Osteoblast (primary cell): ENCODE measurements at regions not wholly inside any gene's neighbourhood (a gene's known extent, or its start where the extent isn't known, plus 50 kb on each side); places are given as distances from the start of the nearest gene placed in this dataset.
"Not testable (repeated sequence)": the region's sequence is repeated elsewhere in the genome, so short reads cannot be mapped to it uniquely, and the experiment has no call there.

Source experiments
- DNase-seq: peaks from one replicate; pipeline ENCODE4 v3.0.0; 2011; ENCODE audit warnings: low spot score, mixed read lengths; ENCODE audit not compliant: insufficient read length; ENCODE audit errors: missing footprints
- H2AFZ ChIP-seq: 2 replicates; pipeline ENCODE4 v1.6.0; 2011; ENCODE audit warnings: mild to moderate bottlenecking, low read length
- H3K27ac ChIP-seq: 2 replicates; pipeline ENCODE4 v1.5.1; 2011; ENCODE audit warnings: mild to moderate bottlenecking, low read depth, low read length, moderate library complexity
- H3K27me3 ChIP-seq: 2 replicates; pipeline ENCODE4 v1.6.0; 2012; ENCODE audit warnings: mild to moderate bottlenecking, control low read depth, inconsistent platforms, low read length, moderate library complexity; ENCODE audit not compliant: insufficient read depth
- H3K36me3 ChIP-seq: 2 replicates; pipeline ENCODE4 v1.5.1; 2011; ENCODE audit warnings: mild to moderate bottlenecking, low read length, control low read depth, moderate library complexity; ENCODE audit not compliant: insufficient read depth
- H3K4me1 ChIP-seq: 2 replicates; pipeline ENCODE4 v1.5.1; 2011; ENCODE audit warnings: mild to moderate bottlenecking, low read length, control low read depth, moderate library complexity; ENCODE audit not compliant: insufficient read depth
- H3K4me2 ChIP-seq: 2 replicates; pipeline ENCODE4 v1.6.0; 2011; ENCODE audit warnings: mild to moderate bottlenecking, low read length; ENCODE audit not compliant: insufficient read depth
- H3K4me3 ChIP-seq: fragments of 200-600 bp; sonication (generic); 3 replicates; pipeline ENCODE4 v1.5.1; 2012; ENCODE audit warnings: mild to moderate bottlenecking, low read length, inconsistent platforms; ENCODE audit not compliant: insufficient read depth
- H3K79me2 ChIP-seq: 2 replicates; pipeline ENCODE4 v1.6.0; 2012; ENCODE audit warnings: mild to moderate bottlenecking, low read length, control low read depth, inconsistent platforms; ENCODE audit not compliant: insufficient read depth
- H3K9me3 ChIP-seq: 2 replicates; pipeline ENCODE4 v1.5.1; 2011; ENCODE audit warnings: low read depth, low read length, control low read depth
- H4K20me1 ChIP-seq: 2 replicates; pipeline ENCODE4 v1.6.0; 2012; ENCODE audit warnings: mild to moderate bottlenecking, low read length, control low read depth; ENCODE audit not compliant: insufficient read depth
- CTCF ChIP-seq: IDR thresholded peaks from 2 replicates; pipeline ENCODE4 v1.5.1; 2011; ENCODE audit warnings: mild to moderate bottlenecking, low read depth, low read length, moderate library complexity; ENCODE audit errors: extremely low read depth

GRCh38 chr3:107224026-107224596 lies 153.1 kb upstream of the CCDC54 start:
- Histone ChIP-seq H3K36me3 (no peaks in the 10 kb centered on the region), H3K27ac (peak overlapping the region; percentile 95), H3K4me1 (peaks cover 40% of the 10 kb centered on the region), H3K4me2 (no peak overlapping the region), H3K27me3 (no peaks in the 10 kb centered on the region), H2AFZ (no peak overlapping the region), H3K4me3 (no peak overlapping the region), H3K79me2 (no peaks in the 10 kb centered on the region), H3K9me3 (no peaks in the 10 kb centered on the region), H4K20me1 (no peaks in the 10 kb centered on the region)
- DNase-seq = no peak
- no peak for TF ChIP-seq CTCF

- TF ChIP-seq CTCF = no peak
- H3K36me3 ChIP-seq = no peaks in the 10 kb centered on the region
- no peaks in the 10 kb centered on the region for H3K9me3 ChIP-seq
- H2AFZ ChIP-seq = peak overlapping the region; percentile 30
- H4K20me1 ChIP-seq = no peaks in the 10 kb centered on the region
- H3K27me3 ChIP-seq = no peaks in the 10 kb centered on the region
- no peak for DNase-seq
- no peaks in the 10 kb centered on the region for H3K79me2 ChIP-seq
- no peak overlapping the region for H3K4me3 ChIP-seq
- peak overlapping the region; percentile 7 for H3K4me2 ChIP-seq
- no peak overlapping the region for H3K27ac ChIP-seq
- H3K4me1 ChIP-seq = peaks cover 31% of the 10 kb centered on the region
Observed at GRCh38 chr3:107227091-107227490, 150.1 kb upstream of the CCDC54 start.

GRCh38 chr3:107233877-107234276 lies 143.4 kb upstream of the CCDC54 start:
- not testable (repeated sequence) for H3K27me3 ChIP-seq, H2AFZ ChIP-seq, H4K20me1 ChIP-seq, H3K27ac ChIP-seq, H3K4me1 ChIP-seq, H3K9me3 ChIP-seq, DNase-seq, H3K79me2 ChIP-seq, H3K4me2 ChIP-seq, H3K4me3 ChIP-seq, H3K36me3 ChIP-seq

- peak overlapping the region; percentile 92 for H2AFZ ChIP-seq
- TF ChIP-seq CTCF = no peak
- DNase-seq = peak; percentile 46
- H3K4me1 ChIP-seq = peaks cover 8% of the 10 kb centered on the region
- peak overlapping the region; percentile 89 for H3K4me2 ChIP-seq
- H3K27me3 ChIP-seq = no peaks in the 10 kb centered on the region
- no peaks in the 10 kb centered on the region for H3K9me3 ChIP-seq
- H3K36me3 ChIP-seq = no peaks in the 10 kb centered on the region
- peak overlapping the region; percentile 77 for H3K4me3 ChIP-seq
- H4K20me1 ChIP-seq = no peaks in the 10 kb centered on the region
- no peaks in the 10 kb centered on the region for H3K79me2 ChIP-seq
- peak overlapping the region; percentile 68 for H3K27ac ChIP-seq
Observed at GRCh38 chr3:107235193-107235927, 141.9 kb upstream of the CCDC54 start.
